ENCODE measurements at regions not wholly inside any gene's neighbourhood (a gene's known extent, or its start where the extent isn't known, plus 50 kb on each side); places are given as distances from the start of the nearest gene placed in this dataset.
A peak's percentile ranks its signal among the peaks of the same experiment; 100 is the strongest.
"Not testable (repeated sequence)": the region's sequence is repeated elsewhere in the genome, so short reads cannot be mapped to it uniquely, and the experiment has no call there.

GRCh38 chrX:110519501-110519900, 160.9 kb downstream of the RTL9 start:
- no peak for DNase-seq (ENCODE audit: low read depth)

GRCh38 chrX:110519906-110520452, 161.3 kb downstream of the RTL9 start:
- no peak for DNase-seq (ENCODE audit: low read depth)

- DNase-seq (ENCODE audit: low read depth): not testable (repeated sequence)
These were observed 162.0 kb downstream of the RTL9 start for GRCh38 chrX:110520652-110521051.

GRCh38 chrX:110531873-110532580, 173.4 kb downstream of the RTL9 start:
- no peak for DNase-seq (ENCODE audit: low read depth)

- no peak for DNase-seq (ENCODE audit: low read depth)
These were observed 173.9 kb downstream of the RTL9 start for GRCh38 chrX:110532581-110532931.

GRCh38 chrX:110536816-110537215, 178.2 kb downstream of the RTL9 start:
- no peak for DNase-seq (ENCODE audit: low read depth)

GRCh38 chrX:110541266-110541665, 182.6 kb downstream of the RTL9 start:
- DNase-seq (ENCODE audit: low read depth): no peak

- not testable (repeated sequence) for DNase-seq (ENCODE audit: low read depth)
These were observed 192.2 kb downstream of the RTL9 start for GRCh38 chrX:110550854-110551253.

- no peak for DNase-seq (ENCODE audit: low read depth)
These were observed 199.2 kb downstream of the RTL9 start for GRCh38 chrX:110557864-110558263.

GRCh38 chrX:110558406-110558805, 199.8 kb downstream of the RTL9 start:
- DNase-seq (ENCODE audit: low read depth): no peak

- peak; percentile 39 for DNase-seq (ENCODE audit: low read depth)
These were observed 202.4 kb downstream of the RTL9 start for GRCh38 chrX:110561034-110561433.

- DNase-seq (ENCODE audit: low read depth): no peak
These were observed 204.6 kb downstream of the RTL9 start for GRCh38 chrX:110563282-110563681.

GRCh38 chrX:110568441-110568840, 209.8 kb downstream of the RTL9 start:
- no peak for DNase-seq (ENCODE audit: low read depth)

GRCh38 chrX:110569506-110569905, 210.9 kb downstream of the RTL9 start:
- DNase-seq (ENCODE audit: low read depth): no peak

GRCh38 chrX:110578270-110578669, 217.3 kb downstream of the CHRDL1 start:
- no peak for DNase-seq (ENCODE audit: low read depth)

GRCh38 chrX:110584083-110584482, 211.5 kb downstream of the CHRDL1 start:
- no peak for DNase-seq (ENCODE audit: low read depth)

GRCh38 chrX:110588164-110588563, 207.5 kb downstream of the CHRDL1 start:
- DNase-seq (ENCODE audit: low read depth): no peak

- no peak for DNase-seq (ENCODE audit: low read depth)
These were observed 206.8 kb downstream of the CHRDL1 start for GRCh38 chrX:110588853-110589252.

- no peak for DNase-seq (ENCODE audit: low read depth)
These were observed 194.8 kb downstream of the CHRDL1 start for GRCh38 chrX:110600745-110601310.

- DNase-seq (ENCODE audit: low read depth): no peak
These were observed 181.0 kb downstream of the CHRDL1 start for GRCh38 chrX:110614596-110614995.

Data from fibroblast of the conjunctiva (primary cell).